ENCODE measurements at regions not wholly inside any gene's neighbourhood (a gene's known extent, or its start where the extent isn't known, plus 50 kb on each side); places are given as distances from the start of the nearest gene placed in this dataset.

DNA sequence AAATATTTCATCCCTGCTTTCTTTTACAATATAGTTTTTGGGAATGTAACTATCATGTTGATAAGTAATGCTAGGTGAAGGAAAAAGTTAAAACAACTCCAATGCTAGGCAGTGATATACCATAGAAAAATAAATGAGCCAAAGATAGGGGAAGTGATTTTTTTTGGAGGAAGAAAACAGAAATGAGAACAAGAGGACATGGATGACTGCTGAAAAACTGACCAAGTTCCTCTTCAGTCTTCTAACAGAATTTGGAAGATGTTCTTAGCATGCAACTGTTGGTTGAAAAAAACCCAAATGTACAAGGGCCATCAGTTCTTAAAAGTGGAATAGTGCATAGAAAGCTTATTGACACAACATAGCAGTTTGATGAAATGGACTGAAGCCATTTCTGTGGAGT lies 262.5 kb upstream of the STARD13 start:
- DNase-seq (no peak), ATAC-seq (ENCODE audit: low read depth) (no peak)
- H2BK20ac ChIP-seq (ENCODE audit: low read depth, low read length), result no peak overlapping the region
- 0 out of 4 replicates have a peak, but pooled peaks cover 3 to 7% of the 10 kb centered on the region in 2 experiments for H3K79me1 ChIP-seq (ENCODE audit: low read depth in 1 of 2, low read length in 2 of 2)
- H3K27me3 ChIP-seq (ENCODE audit: control insufficient read depth, insufficient read depth, low read length), result no peaks in the 10 kb centered on the region
- no peak overlapping the region for H2AK9ac ChIP-seq (replicated peaks; ENCODE audit: low read depth, low read length, poor library complexity)
- no peak overlapping the region for H3K4me3 ChIP-seq (ENCODE audit: insufficient read depth, low read depth, low read length)
- no peak overlapping the region for H2BK5ac ChIP-seq (ENCODE audit: low read depth, low read length, poor library complexity, severe bottlenecking)
- H4K5ac ChIP-seq (ENCODE audit: low read depth, low read length), result no peak overlapping the region
- H3K9me3 ChIP-seq (ENCODE audit: control insufficient read depth, insufficient read depth, low read length), result no peaks in the 10 kb centered on the region
- in situ Hi-C loops (cut with MboI; ENCODE audit: low sequenced_read_pairs) (loop anchor here (10.0 kb wide), 1 partner anchor 963 kb away; the partner anchor contains the start of gene PDS5B), intact Hi-C loops (cut with micrococcal nuclease) (loop anchor here (10.0 kb wide), 1 partner anchor 903 kb away; no protein-coding TSS in a partner anchor), dilution Hi-C loops (cut with HindIII; ENCODE audit: low sequenced_read_pairs, unreplicated experiment) (no loop called here)
- peaks cover 4% of the 10 kb centered on the region; the same call in 1 of the 2 replicates for H3K4me1 ChIP-seq (ENCODE audit: control insufficient read depth, insufficient read depth, low read length)
- no peak overlapping the region for H3K14ac ChIP-seq (replicated peaks; ENCODE audit: low read depth, low read length)
- H3K56ac ChIP-seq (ENCODE audit: extremely low read depth, insufficient read depth, low read length), result no peak overlapping the region
- no peak overlapping the region for H3K27ac ChIP-seq (ENCODE audit: insufficient read depth, low read length)
- no TSS peak for BruUV-seq (replicated peaks)
- H4K91ac ChIP-seq (ENCODE audit: insufficient read depth, low read depth, low read length), result no peak overlapping the region
- CTCF ChIA-PET, result no interaction called here
- no peak overlapping the region for H3K4me2 ChIP-seq (ENCODE audit: low read depth, low read length)
- H2BK15ac ChIP-seq (ENCODE audit: low read depth, low read length), result no peak overlapping the region
- TF ChIP-seq MXI1 (IDR thresholded peaks at IDR 0.05; ENCODE audit: borderline replicate concordance, low read depth, low read length) (no peak), USF2 (IDR thresholded peaks at IDR 0.05; ENCODE audit: low read depth, low read length) (no peak), MAZ (IDR thresholded peaks at IDR 0.05; ENCODE audit: borderline replicate concordance, low read depth, low read length) (no peak), RFX5 (IDR thresholded peaks at IDR 0.05; ENCODE audit: low read depth, low read length) (no peak), BHLHE40 (IDR thresholded peaks at IDR 0.05; ENCODE audit: low read depth, low read length) (no peak), MAFK (IDR thresholded peaks at IDR 0.05; ENCODE audit: low read depth, low read length) (no peak), CTCF (conservative IDR thresholded peaks at IDR 0.05; ENCODE audit: low read depth, low read length) (no peak), FOS (IDR thresholded peaks at IDR 0.05; ENCODE audit: low read depth, low read length) (no peak), POLR2A (IDR thresholded peaks at IDR 0.05; ENCODE audit: low read depth, low read length) (no peak), SMC3 (IDR thresholded peaks at IDR 0.05; ENCODE audit: low read depth, low read length) (no peak), CHD1 (IDR thresholded peaks at IDR 0.05; ENCODE audit: low read depth, low read length) (no peak), CEBPB (IDR thresholded peaks at IDR 0.05; ENCODE audit: low read depth, low read length) (no peak), RCOR1 (IDR thresholded peaks at IDR 0.05; ENCODE audit: insufficient replicate concordance, low read length) (no peak)
- TF ChIP-seq, protein P1, sequence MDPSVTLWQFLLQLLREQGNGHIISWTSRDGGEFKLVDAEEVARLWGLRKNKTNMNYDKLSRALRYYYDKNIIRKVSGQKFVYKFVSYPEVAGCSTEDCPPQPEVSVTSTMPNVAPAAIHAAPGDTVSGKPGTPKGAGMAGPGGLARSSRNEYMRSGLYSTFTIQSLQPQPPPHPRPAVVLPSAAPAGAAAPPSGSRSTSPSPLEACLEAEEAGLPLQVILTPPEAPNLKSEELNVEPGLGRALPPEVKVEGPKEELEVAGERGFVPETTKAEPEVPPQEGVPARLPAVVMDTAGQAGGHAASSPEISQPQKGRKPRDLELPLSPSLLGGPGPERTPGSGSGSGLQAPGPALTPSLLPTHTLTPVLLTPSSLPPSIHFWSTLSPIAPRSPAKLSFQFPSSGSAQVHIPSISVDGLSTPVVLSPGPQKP (IDR thresholded peaks at IDR 0.05; ENCODE audit: borderline replicate concordance, low read depth, low read length), result no peak
- H3K9ac ChIP-seq (ENCODE audit: low read depth, low read length), result no peak overlapping the region
- H3K4ac ChIP-seq (ENCODE audit: low read depth, low read length), result no peak overlapping the region
- no peak overlapping the region for H2AK5ac ChIP-seq (ENCODE audit: low read depth, low read length)
- H4K20me1 ChIP-seq (ENCODE audit: insufficient read depth, low read length), result no peaks in the 10 kb centered on the region
- H4K8ac ChIP-seq (ENCODE audit: low read depth in 2 of 2, low read length in 2 of 2), result no peak overlapping the region
- H3K36me3 ChIP-seq (ENCODE audit: control insufficient read depth, insufficient read depth, low read length), result no peaks in the 10 kb centered on the region
- no peak overlapping the region for H3K18ac ChIP-seq (ENCODE audit: low read depth, low read length)
- H3K9me1 ChIP-seq (ENCODE audit: insufficient read depth, low read length), result no peaks in the 10 kb centered on the region
- H2BK120ac ChIP-seq (ENCODE audit: low read depth, low read length), result no peak overlapping the region
- H2AFZ ChIP-seq (replicated peaks; ENCODE audit: low read length, poor library complexity), result no peak overlapping the region
- no peak overlapping the region for H3K23ac ChIP-seq (ENCODE audit: low read depth, low read length)
- POLR2A ChIA-PET (ENCODE audit: unreplicated experiment), result no interaction called here

Measured in IMR-90 (cell line).